NCI-H748 (cell line): ENCODE measurements at regions not wholly inside any gene's neighbourhood (a gene's known extent, or its start where the extent isn't known, plus 50 kb on each side); places are given as distances from the start of the nearest gene placed in this dataset.
"Not testable (repeated sequence)": the region's sequence is repeated elsewhere in the genome, so short reads cannot be mapped to it uniquely, and the experiment has no call there.

Experiments
- DNase-seq: peaks from one replicate; lab custom pipeline; 2025; ENCODE audit not compliant: unreplicated experiment; lab: John Stamatoyannopoulos, UW

DNA sequence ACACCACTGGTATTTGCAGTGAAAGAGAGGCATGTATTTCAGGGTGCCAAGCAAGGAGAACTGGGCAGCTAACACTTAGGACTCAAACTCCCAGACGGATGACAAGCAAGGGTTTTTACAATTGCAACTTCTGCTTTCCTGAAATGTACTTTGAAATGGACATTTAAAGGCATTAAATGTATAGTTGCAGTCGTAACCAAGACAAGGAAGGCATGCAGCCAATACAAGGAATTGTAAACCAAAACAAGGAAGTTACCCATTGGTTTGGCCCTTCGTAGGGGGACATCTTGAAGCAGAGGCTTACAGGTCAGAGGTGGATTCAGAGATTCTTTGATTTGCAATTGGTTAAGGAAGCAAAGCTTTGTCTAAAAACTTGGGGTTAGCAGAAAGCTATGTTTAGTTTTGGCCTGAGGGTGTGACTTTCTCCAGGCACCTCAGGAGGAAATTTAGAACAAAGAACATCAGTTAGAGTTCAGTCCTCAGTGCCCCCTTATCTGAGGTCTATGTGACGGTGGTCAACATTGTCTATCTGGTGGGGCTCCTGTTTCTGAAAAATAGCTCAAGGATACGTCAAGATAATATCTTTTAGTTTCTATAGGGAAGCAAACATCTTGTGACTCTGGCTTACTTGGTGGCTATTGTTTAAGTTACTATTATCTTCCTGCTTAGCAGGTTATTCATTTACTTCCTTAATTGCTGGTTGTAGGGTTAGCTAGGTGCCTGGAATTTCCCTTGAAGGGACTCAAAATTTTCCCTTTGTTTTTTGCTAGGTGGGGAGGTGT, 266.0 kb downstream of the CD83 start:
- DNase-seq, result no peak

DNA sequence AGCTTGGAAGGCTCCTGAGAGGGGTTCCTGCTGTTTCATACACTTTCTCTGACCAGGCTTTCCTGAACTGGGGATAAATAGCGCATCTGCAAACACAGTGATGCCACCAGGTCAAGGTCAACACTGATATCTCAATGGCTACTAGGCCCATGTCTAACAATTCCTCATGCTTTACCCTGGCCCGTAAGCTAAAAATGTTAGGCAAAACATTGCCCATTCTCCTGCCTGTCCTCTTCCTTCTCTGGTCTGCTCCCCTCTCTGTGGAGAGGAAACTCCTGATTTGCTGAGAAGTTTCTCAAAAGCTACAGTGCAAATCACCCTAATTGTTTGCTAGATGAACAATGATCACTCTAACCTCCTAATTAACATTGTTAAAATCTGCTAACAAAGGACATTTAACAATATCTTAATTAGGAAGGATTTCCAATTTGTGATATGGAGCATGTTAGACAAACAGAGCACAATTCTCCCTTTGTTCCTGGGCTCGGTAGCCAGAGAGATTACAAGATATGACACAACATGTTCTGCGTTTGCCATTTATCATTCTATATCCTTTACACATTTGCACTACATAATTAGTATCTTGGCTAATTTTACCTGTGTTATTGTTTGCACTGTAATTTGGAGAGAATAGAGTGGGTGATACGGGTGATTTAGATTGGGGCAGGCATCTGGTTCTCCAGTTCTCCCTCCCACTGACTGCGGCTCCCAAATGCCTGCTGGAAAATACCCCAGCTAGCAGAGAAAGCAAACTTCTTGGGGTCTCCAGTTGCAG, 266.8 kb downstream of the CD83 start:
- DNase-seq, result peak; percentile 100

DNA sequence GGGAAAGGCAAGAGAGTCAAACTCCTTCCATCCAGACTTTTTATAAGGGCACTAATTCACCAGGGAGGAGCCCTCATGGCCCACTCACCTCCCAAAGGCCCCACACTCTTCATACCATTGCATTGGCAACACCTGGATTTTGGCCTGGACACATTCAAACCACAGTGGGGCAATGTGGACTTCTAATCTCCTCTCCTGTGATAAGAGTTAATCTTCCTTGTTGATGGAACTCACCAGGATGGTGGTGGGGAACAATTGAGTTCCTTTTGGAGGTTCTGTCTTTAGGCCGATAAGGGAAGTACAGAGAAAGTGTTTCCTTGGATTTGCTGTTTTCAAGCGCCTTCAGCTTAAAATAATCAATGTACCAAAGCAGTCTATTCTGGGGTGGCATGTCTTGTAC, 268.7 kb downstream of the CD83 start:
- peak; percentile 52 for DNase-seq

DNA sequence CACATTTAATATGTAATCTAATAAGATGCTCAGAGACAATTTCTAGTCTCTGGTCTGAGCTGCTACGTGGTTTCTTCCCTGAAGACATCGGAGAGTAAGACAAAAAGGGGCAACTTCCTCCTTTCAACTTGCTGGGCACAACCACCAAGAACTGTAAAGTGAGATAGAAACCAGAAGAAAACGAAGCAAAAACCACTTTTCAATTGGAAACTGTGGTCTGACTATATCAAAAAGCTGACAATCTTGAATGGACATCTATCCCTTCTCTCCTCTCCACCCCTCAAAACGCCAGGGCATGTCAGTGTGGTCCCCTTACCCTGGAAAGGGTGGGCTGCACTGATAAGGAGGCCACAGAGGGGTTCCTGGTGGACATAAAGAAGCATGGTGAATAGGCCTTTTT, 269.1 kb downstream of the CD83 start:
- DNase-seq, result no peak

DNA sequence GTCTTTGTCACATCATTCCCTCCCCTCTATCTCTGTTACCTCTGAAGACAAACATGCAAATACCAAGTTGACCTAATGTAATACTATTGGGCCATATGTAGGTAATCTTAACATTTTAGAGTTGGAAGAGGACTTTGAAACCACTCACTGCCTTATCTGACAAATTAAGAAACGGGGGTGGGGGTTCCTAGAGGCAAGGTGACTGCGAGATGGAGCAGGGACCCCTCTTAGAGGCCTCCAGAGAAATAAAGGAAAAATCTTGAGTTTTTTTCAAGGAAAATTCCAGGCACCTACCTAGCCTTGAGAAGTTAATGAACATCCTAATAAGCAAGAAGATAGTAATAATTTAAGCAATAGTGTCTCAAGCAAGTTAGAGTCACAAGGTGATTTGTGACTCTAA, 270.8 kb downstream of the CD83 start:
- DNase-seq, result no peak

DNA sequence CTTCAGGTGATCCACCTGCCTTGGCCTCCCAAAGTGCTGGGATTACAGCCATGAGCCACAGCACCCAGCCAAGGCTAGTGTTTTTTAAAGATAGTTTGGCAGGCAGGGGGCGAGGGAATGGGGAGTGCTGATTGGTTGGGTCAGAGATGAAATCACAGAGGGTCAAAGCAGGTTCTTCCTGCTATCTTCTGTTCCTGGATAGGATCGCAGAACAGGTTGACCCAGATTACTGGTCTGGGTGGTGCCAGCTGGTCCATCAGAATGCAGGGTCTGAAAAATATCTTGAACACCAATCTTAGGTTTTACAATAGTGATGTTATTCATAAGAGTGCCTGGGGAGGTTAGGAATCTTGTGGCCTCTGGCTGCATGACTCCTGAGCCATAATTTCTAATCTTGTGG, 272.2 kb downstream of the CD83 start:
- not testable (repeated sequence) for DNase-seq

DNA sequence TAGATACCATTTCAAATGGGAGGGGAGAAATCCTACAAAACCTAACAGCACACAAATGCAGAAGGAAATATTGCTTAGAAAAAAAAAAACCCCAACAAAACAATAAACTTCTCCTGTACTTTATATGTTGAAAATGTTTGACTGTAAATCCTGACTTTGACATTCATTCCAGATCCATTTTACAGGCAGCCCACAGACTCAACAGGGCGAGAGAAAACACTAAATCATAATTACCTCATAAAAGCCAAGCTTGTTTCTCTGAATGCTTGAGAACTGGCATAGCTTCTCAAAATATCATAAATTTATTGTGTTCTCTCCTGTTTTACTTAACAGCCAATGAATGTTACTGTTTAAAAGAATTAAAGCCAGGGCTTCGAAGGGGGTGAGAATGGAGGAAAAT, 273.2 kb downstream of the CD83 start:
- no peak for DNase-seq

DNA sequence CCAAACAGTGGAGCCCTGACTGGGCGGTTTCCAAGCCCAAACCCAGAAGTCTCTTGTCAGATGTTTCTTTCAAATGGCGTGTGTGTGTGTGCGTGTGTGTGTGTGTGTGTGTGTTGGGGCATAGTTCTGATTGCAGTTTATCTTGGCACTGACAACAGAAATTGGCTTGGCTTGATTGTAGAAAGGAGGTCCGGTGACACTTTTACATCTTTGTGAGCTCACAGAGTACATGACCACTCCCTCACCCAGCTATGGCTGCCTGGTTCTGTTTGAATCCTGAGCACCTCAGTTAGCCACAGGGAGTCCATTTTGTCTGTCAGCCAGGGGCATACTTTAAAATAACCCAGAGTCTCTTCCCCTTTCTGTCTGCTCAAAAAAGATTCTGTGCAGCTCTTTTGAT, 276.3 kb downstream of the CD83 start:
- DNase-seq, result no peak

DNA sequence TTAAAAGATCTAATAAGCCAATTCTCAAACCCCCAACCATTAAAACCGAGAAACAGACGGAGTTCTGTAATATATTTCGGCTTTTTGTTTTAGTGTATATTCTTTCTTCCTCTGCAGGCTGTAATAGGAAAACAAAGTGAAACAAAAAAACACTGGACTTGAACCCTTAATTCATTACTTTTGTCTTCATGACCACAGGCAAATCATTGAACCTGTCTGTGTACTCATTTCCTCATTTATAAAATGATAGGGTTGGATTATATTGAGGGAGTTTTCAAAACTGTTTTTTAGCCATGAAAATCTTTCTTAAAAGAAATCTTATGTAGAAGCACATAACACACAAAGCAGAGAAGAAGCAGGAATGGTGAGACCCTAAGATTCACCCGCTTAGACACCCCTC, 278.8 kb downstream of the CD83 start:
- DNase-seq, result no peak

DNA sequence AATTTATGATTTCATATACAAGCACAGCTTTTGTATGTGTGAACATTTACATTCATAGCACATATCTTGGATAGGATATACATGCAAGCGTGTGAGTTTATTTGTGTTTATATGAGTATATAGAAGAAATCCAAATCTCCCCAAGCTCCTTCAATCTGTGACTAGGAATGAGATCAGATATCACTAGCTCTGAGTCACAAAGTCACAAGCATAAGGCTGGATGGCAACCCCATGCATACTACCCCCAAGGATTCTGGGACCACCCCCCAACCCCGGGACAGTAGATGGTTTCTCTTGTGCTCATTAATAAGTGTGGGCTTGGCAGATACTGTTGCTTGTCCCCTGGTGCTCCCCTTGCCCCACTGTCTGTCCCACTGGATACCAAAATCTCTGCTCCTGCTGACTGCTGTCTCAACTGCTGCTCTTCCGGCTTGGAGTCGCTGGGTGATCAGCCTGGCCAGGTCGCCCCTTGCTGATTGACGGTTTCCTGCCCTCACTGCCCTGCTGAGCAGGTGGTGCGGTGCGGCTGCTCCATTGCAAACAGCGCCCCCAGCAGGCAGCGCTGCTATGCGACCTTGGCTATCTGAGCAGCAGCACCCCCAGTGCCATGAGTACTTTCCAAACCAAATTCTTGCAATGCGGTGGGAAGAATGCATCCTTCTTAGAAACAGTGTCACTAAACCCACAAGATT, 279.4 kb downstream of the CD83 start:
- no peak for DNase-seq

DNA sequence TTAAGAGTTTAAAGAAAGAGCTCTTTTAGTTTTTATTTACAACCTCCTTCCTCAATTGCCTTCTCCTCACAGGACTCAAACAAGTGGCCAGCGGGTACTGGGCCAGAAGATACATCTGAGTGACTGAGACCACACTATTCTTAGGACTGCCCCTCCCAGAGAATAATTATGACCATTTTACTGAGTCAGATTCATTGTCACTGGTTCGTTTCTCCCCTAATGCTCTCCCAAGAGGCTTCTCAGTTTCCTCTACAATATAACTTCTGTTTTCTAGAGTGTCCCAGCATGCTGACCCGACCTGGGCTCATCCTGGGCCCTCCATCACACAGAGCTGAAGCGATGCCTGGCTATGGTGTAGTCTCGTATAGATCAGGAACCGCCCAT, 279.9 kb downstream of the CD83 start:
- DNase-seq, result no peak

DNA sequence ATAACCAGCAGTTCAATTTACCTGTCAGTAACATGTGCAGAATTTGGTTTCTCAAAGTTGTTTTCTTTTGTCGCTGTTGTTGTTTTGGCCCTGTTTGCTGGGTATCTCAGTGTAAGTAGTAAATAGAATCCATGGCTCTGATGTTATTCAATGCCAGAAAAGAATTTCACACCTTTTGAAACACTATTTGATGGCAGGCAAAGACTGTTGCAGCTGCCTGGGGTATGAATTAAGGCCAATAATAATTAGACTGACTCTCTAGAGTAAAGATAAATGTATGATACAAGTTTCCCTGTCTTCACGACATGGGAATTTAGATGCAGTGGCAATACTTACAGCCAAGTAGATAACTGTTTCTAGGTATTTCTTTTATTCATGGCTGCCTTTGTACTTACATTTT, 281.4 kb downstream of the CD83 start:
- DNase-seq, result no peak

DNA sequence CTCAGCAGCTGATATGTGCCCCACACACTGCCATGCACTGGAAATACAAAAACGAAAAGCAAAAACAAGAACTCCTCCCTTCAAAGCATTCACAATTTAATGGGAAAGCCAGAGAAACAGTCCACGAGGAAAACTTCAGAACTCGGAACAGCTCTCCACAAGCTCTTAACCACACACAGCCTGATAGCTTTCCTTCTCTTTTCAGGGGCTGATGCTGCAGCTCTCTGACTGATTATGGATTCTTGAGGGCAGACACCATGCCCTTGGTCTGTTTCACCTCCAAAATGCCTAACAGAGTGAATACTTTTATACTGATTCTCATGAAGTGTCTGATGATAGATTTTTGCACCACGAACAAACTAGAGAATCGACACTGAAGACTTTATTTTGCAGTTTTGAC, 282.1 kb downstream of the CD83 start:
- no peak for DNase-seq

DNA sequence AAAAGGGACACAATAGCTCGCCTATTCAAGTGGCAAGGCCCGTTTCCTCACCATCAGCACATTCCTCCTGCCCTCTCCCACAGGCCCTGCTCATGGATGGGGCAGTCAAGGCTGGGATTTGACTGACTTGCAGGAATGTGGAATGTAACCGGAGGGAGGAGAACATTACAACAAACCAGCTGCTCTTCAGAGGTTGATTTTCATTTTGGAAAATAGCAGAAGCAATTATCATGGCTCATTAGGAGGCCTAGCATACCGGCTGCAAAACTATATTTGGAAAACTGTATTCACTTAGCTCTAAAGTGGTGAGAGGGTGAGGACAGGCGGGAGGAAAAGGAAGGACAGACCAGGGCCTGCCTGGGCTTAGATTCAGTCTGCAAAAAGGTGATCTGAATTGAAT, 283.7 kb downstream of the CD83 start:
- DNase-seq, result no peak

DNA sequence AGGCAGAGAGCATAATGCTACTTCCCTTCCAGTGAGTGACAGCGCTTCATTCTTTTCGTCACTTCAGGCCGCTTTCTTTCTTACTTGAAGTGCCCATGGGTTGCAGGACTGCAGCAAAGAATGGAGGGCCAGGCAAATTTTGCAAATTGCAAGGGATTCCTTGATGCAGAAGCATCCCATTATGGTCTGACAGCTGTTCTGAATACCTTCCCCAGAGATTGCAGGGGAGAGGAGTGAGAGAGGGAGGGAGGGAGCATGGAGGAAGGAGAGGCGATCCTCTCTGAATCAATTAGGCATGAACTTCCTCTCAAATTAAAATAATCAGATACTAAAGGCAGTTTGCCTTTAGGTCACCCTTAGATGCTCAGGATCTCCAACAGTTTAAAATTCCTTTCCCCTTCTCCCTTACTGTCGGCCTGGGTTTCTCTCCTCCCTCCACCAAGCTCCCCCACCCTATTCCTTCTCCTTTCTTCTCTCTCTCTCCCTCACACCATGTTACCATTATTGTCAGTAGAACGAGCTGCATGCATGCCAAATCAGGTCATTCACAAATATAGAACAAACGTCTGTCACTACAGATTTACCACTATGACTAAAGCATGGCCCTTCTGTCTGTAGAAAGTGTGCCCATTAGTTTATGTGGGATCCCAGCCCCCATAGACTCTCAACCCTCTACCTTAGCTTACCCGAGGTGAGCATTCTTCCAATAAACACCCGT, 289.2 kb downstream of the CD83 start:
- DNase-seq, result peak; percentile 73

DNA sequence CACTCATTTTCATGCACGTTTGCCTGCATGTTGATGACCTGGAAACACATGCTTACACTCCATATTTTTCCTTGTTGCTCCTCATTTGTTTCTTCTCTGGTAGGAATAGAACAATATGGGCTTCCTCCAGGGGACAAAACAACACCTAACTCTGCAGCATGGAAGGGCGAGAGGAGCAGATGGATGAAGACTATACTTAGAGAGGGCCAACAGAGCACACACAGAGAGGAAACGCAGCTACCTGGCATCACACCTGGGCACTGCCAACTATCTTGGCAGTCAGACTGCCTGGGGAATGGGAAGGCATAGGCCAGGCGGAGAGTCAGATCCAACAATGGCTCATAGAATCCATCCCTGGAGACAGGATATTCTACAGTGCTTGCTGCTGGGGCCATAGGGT, 290.9 kb downstream of the CD83 start:
- DNase-seq, result no peak

DNA sequence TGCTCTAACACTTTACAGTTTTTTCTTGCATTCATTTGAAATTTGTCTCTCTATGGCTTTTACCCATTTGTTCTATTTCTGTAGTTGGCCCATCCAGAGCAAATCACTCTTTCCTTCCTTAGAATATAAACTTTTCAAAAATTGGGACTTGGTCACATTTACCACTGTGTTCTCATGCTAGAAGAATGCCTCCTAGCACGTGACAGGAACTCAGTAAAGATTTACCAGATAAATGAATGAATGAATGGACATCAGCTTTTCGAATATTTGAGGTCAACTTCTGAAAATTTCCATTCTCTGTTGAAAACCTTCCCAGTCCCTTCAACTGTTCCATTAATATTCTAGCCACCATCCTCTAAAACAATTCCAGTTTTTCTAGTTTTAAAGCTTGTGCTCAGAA, 294.5 kb downstream of the CD83 start:
- DNase-seq, result no peak

DNA sequence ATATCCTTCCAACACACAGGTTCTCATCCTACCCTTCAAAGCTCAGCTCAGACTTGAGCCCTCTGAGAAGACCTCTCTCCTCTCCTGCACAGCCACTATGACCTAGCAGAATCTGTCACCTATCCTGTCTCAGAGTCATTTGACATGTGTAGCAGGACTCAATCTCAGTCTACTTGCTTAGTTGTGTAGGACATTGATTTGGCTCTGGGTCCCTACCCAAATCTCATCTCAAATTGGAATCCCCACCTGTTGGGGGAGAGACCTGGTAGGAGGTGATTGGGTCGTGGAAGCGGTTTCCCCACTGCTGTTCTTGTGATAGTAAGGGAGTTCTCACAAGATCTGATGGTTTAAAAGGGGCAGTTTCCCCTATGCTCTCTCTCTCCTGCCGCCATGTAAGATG, 297.9 kb downstream of the CD83 start:
- DNase-seq, result no peak

DNA sequence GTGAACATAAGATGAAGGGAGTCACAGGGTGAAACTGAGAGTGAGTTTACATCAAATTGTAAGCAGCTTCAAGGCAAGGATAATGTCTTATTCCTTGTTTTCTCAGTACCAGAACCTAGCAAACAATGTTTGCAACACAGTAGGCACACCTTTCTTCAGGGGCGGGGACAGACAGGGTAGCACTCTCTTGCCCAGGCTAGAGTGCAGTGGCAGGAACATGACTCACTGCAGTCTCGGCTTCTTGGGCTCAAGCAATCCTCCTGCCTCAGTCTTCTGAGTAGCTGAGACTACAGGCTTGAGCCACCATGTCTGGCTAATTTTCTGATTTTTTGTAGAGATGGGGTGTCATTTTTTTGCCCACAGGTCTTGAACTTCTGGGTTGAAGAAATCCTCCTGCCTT, 299.8 kb downstream of the CD83 start:
- DNase-seq, result no peak

DNA sequence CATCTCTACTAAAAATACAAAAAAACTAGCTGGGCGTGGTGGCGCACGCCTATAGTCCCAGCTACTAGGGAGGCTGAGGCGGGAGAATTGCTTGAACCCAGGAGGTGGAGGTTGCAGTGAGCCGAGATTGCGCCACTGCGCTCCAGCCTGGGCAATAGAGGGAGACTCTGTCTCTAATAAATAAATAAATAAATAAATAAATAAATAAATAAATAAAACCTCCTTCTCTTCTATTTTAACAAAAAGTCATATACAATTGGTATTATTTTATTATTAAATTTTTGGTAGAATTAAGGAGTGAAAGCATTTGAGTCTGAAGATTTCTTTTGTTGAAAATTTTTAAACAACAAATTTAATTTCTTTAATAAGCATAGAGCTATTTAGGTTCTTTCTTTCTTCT, 301.7 kb downstream of the CD83 start:
- not testable (repeated sequence) for DNase-seq

DNA sequence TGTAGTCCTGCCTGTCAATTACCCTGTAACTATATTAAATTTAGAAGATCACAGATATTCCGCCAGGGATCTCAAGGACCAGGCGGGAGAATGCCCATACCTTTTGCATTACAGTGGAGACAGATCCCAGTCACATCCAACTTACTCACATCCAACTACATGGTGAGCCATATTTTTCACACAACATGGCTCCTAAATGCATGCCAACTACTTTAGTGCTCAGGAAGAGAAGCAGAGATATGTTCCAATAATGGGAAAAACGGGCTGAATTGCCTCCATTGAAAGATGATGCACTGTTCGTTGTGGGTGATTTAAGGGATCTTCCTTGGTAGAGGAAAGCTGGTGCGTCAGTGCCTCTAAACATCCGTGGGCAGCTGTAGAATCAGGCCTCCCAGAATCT, 304.5 kb downstream of the CD83 start:
- no peak for DNase-seq
